Stomach (tissue), 8 donors: ENCODE measurements at regions not wholly inside any gene's neighbourhood (a gene's known extent, or its start where the extent isn't known, plus 50 kb on each side); places are given as distances from the start of the nearest gene placed in this dataset.

Source experiments
- DNase-seq, 2 donors: peaks; one replicate each; pipeline versions ENCODE4 v3.0.0 to v3.0.0-alpha.2; 2013 to 2019
- H3K27ac ChIP-seq, 5 donors: fragments of 200-600 bp in 4 of 5; sonication (generic) in 4 of 5; one replicate each; pipeline ENCODE4 v1.5.1; 2013 to 2019; ENCODE audit warnings: mild to moderate bottlenecking in 1 of 5, moderate library complexity in 1 of 5
- H3K27me3 ChIP-seq, 3 donors: fragments of 200-600 bp; sonication (generic); one replicate each; pipeline ENCODE4 v1.5.1; 2017 to 2019; ENCODE audit warnings: mixed run types in 1 of 3
- H3K36me3 ChIP-seq, 4 donors: fragments of 200-600 bp; sonication (generic); 1 replicate in 3 of 4; 2 replicates in 1 of 4; pipeline ENCODE4 v1.5.1; 2016 to 2019
- H3K4me1 ChIP-seq, 4 donors: fragments of 200-600 bp; sonication (generic); one replicate each; pipeline ENCODE4 v1.5.1; 2016 to 2019
- H3K4me3 ChIP-seq, 4 donors: fragments of 200-600 bp; sonication (generic) in 3 of 4; one replicate each; pipeline ENCODE4 v1.5.1; 2016 to 2019; ENCODE audit warnings: mild to moderate bottlenecking in 1 of 4
- H3K9me3 ChIP-seq, 4 donors: fragments of 200-600 bp; sonication (generic); one replicate each; pipeline ENCODE4 v1.5.1; 2016 to 2019
- CTCF ChIP-seq, 7 experiments: fragments of 450-650 bp in 4 of 7; fragments of 200-600 bp in 3 of 7; sonication (generic) in 3 of 7; IDR thresholded peaks; one replicate each; pipeline ENCODE4 v1.5.1; 2016 to 2019; ENCODE audit warnings: antibody characterized with exemption in 7 of 7, control low read depth in 2 of 7, mild to moderate bottlenecking in 1 of 7
- EP300 ChIP-seq: sonication (generic); formaldehyde crosslinking; IDR thresholded peaks from one replicate; pipeline ENCODE4 v1.6.1; 2017; ENCODE audit warnings: antibody characterized with exemption
- POLR2A ChIP-seq, 4 donors: fragments of 450-650 bp; IDR thresholded peaks; one replicate each; pipeline ENCODE4 v1.6.1; 2016; ENCODE audit warnings: antibody characterized with exemption in 4 of 4, control low read depth in 2 of 4, mild to moderate bottlenecking in 1 of 4, moderate library complexity in 1 of 4
- POLR2AphosphoS5 ChIP-seq, 3 donors: sonication (generic); formaldehyde crosslinking; IDR thresholded peaks; one replicate each; pipeline ENCODE4 v1.6.1; 2016; ENCODE audit warnings: antibody characterized with exemption in 3 of 3
- WGBS, 5 donors: extraction: QIAGEN DNeasy Blood & Tissue Kit in 3 of 5; methylation state at CpG; one replicate each; pipeline versions ENCODE4 v1.1.5 to v1.1.7; 2013 to 2018; 5-methylcytosine and 5-hydroxymethylcytosine counted together
- intact Hi-C: fragments of 100-400 bp; cut with DNase I; formaldehyde crosslinking; loops from one replicate; pipeline ENCODE4 v1.15.1; 2023; ENCODE audit warnings: low total_unique reads
- donor health status: healthy with polysubstance abuse.
- donor health status: Bipolar disorder and iron deficiency.
- donor health status: healthy.

- WGBS, 5 donors = 51 to 66% (median 55%) methylated on average over 11 of the region's 11 CpGs
- Histone ChIP-seq H3K27ac (no peak overlapping the region), H3K36me3 (no peaks in the 10 kb centered on the region), H3K4me3 (no peak overlapping the region), H3K27me3 (peaks cover 0 to 9% (median 0%) of the 10 kb centered on the region in 3 donors), H3K9me3 (no peaks in the 10 kb centered on the region), H3K4me1 (peaks cover 0 to 5% (median 0%) of the 10 kb centered on the region in 4 donors)
- TF ChIP-seq POLR2AphosphoS5 (IDR thresholded peaks at IDR 0.05) (no peak), EP300 (no peak), POLR2A (IDR thresholded peaks at IDR 0.05) (no peak), CTCF (IDR thresholded peaks at IDR 0.05) (no peak)
- peak in 1 of 2 donors; percentile 36 for DNase-seq
- intact Hi-C loops = no loop called here
These were observed 288.3 kb upstream of the HABP2 start for GRCh38 chr10:113264333-113265131.

- intact Hi-C loops = no loop called here
- Histone ChIP-seq H3K27ac (no peak overlapping the region), H3K4me3 (no peak overlapping the region), H3K9me3 (no peaks in the 10 kb centered on the region), H3K4me1 (peaks cover 0 to 5% (median 0%) of the 10 kb centered on the region in 4 donors), H3K36me3 (no peaks in the 10 kb centered on the region), H3K27me3 (peaks cover 0 to 3% (median 0%) of the 10 kb centered on the region in 3 donors)
- TF ChIP-seq EP300 (no peak), POLR2A (IDR thresholded peaks at IDR 0.05) (no peak), CTCF (IDR thresholded peaks at IDR 0.05) (no peak), POLR2AphosphoS5 (IDR thresholded peaks at IDR 0.05) (no peak)
- WGBS, 5 donors = 67 to 79% (median 77%) methylated on average over 4 of the region's 4 CpGs
- no peak for DNase-seq
These were observed 286.7 kb upstream of the HABP2 start for GRCh38 chr10:113266147-113266546.

- H3K27ac ChIP-seq = peak overlapping the region in 1 of 5 donors; percentile 26
- H3K9me3 ChIP-seq = no peaks in the 10 kb centered on the region
- no peaks in the 10 kb centered on the region for H3K27me3 ChIP-seq
- no peaks in the 10 kb centered on the region for H3K36me3 ChIP-seq
- 53 to 62% (median 56%) methylated on average over 4 of the region's 4 CpGs for WGBS, 5 donors
- H3K4me1 ChIP-seq = peaks cover 0 to 11% (median 1%) of the 10 kb centered on the region in 4 donors
- TF ChIP-seq POLR2A (IDR thresholded peaks at IDR 0.05) (no peak), CTCF (IDR thresholded peaks at IDR 0.05) (no peak), EP300 (no peak), POLR2AphosphoS5 (IDR thresholded peaks at IDR 0.05) (no peak)
- H3K4me3 ChIP-seq = no peak overlapping the region
- DNase-seq = no peak
- intact Hi-C loops = no loop called here
These were observed 285.0 kb upstream of the HABP2 start for GRCh38 chr10:113267619-113268562.

- no peaks in the 10 kb centered on the region for H3K36me3 ChIP-seq
- no peak for TF ChIP-seq EP300
- TF ChIP-seq CTCF (IDR thresholded peaks at IDR 0.05) = no peak
- no peak for TF ChIP-seq POLR2AphosphoS5 (IDR thresholded peaks at IDR 0.05)
- no peak for TF ChIP-seq POLR2A (IDR thresholded peaks at IDR 0.05)
- H3K4me1 ChIP-seq = peaks cover 0 to 25% (median 13%) of the 10 kb centered on the region in 4 donors
- DNase-seq = no peak
- WGBS, 5 donors = 88 to 94% (median 92%) methylated on average over 2 of the region's 2 CpGs
- no peaks in the 10 kb centered on the region for H3K9me3 ChIP-seq
- intact Hi-C loops = no loop called here
- H3K4me3 ChIP-seq = no peak overlapping the region
- no peak overlapping the region for H3K27ac ChIP-seq
- no peaks in the 10 kb centered on the region for H3K27me3 ChIP-seq
These were observed 283.5 kb upstream of the HABP2 start for GRCh38 chr10:113269333-113269732.
